Neural cell (in vitro differentiated cells): ENCODE measurements at regions not wholly inside any gene's neighbourhood (a gene's known extent, or its start where the extent isn't known, plus 50 kb on each side); places are given as distances from the start of the nearest gene placed in this dataset.

Experiments
- H2AFZ ChIP-seq: fragments of 200-600, 300-800 bp; sonication (generic), shearing (Covaris generic); 2 replicates; pipeline ENCODE4 v1.6.0; 2014; ENCODE audit warnings: low read depth, mild to moderate bottlenecking, antibody characterized with exemption, low read length, moderate library complexity
- H3F3A ChIP-seq: fragments of 200-600 bp; shearing (Covaris generic); 2 replicates; pipeline ENCODE4 v1.6.1; 2016; ENCODE audit warnings: mild to moderate bottlenecking, moderate library complexity, mixed read lengths, antibody characterized with exemption, low read length; ENCODE audit not compliant: insufficient read depth, poor library complexity, severe bottlenecking
- H3K27ac ChIP-seq: fragments of 200-600, 300-800 bp; sonication (generic), shearing (Covaris generic); 2 replicates; pipeline ENCODE4 v1.5.1; 2014; ENCODE audit warnings: mild to moderate bottlenecking, low read length, moderate library complexity
- H3K27me3 ChIP-seq: fragments of 300-800, 200-600 bp; sonication (generic), shearing (Covaris generic); 2 replicates; pipeline ENCODE4 v1.6.0; 2014; ENCODE audit warnings: mild to moderate bottlenecking, low read depth, low read length, moderate library complexity; ENCODE audit not compliant: insufficient read depth
- H3K36me3 ChIP-seq: fragments of 300-800, 200-600 bp; sonication (generic), shearing (Covaris generic); 2 replicates; pipeline ENCODE4 v1.5.1; 2014; ENCODE audit warnings: mild to moderate bottlenecking, antibody characterized with exemption, low read length, moderate library complexity; ENCODE audit not compliant: insufficient read depth
- H3K4me2 ChIP-seq: fragments of 300-800, 200-600 bp; sonication (generic), shearing (Covaris generic); 2 replicates; pipeline ENCODE4 v1.6.0; 2014; ENCODE audit warnings: mild to moderate bottlenecking, low read length
- H3K4me3 ChIP-seq: fragments of 300-800, 200-600 bp; sonication (generic), shearing (Covaris generic); 2 replicates; pipeline ENCODE4 v1.5.1; 2014; ENCODE audit warnings: mild to moderate bottlenecking, low read length, moderate library complexity
- H3K79me2 ChIP-seq: fragments of 200-600 bp; shearing (Covaris generic); replicated peaks from 2 replicates; pipeline ENCODE4 v1.6.0; 2014; ENCODE audit warnings: mild to moderate bottlenecking, low read length, moderate library complexity; ENCODE audit not compliant: insufficient read depth
- H3K9ac ChIP-seq: fragments of 300-800, 200-600 bp; sonication (generic), shearing (Covaris generic); 2 replicates; pipeline ENCODE4 v1.6.1; 2016; ENCODE audit warnings: mild to moderate bottlenecking, low read length, mixed read lengths
- H3K9me2 ChIP-seq: fragments of 200-600 bp; shearing (Covaris generic); 2 replicates; pipeline ENCODE4 v1.6.1; 2016; ENCODE audit warnings: mild to moderate bottlenecking, low read length, mixed read lengths; ENCODE audit not compliant: insufficient read depth
- H3K9me3 ChIP-seq: fragments of 200-600, 300-800 bp; sonication (generic), shearing (Covaris generic); 2 replicates; pipeline ENCODE4 v1.6.1; 2016; ENCODE audit warnings: mild to moderate bottlenecking, mixed run types, low read length, moderate library complexity, mixed read lengths
- H4K20me1 ChIP-seq: fragments of 200-600 bp; shearing (Covaris generic); 2 replicates; pipeline ENCODE4 v1.6.1; 2016; ENCODE audit warnings: mild to moderate bottlenecking, mixed run types; ENCODE audit not compliant: insufficient read depth
- CTCF ChIP-seq: fragments of 450-650 bp; IDR thresholded peaks from 2 replicates; pipeline ENCODE4 v1.5.1; 2014; ENCODE audit warnings: antibody characterized with exemption, mild to moderate bottlenecking, moderate library complexity; ENCODE audit not compliant: poor library complexity, severe bottlenecking
- EP300 ChIP-seq: fragments of 450-650 bp; conservative IDR thresholded peaks from 2 replicates; pipeline ENCODE4 v1.6.1; 2014; ENCODE audit warnings: antibody characterized with exemption, mild to moderate bottlenecking, moderate library complexity; ENCODE audit not compliant: poor library complexity, severe bottlenecking
- EZH2 ChIP-seq: fragments of 200-600, 300-800 bp; shearing (Covaris generic), sonication (generic); IDR thresholded peaks from 2 replicates; pipeline ENCODE4 v1.6.1; 2014; ENCODE audit warnings: antibody characterized with exemption, low read length, borderline replicate concordance, mild to moderate bottlenecking; ENCODE audit not compliant: insufficient read depth, poor library complexity, severe bottlenecking
- MXI1 ChIP-seq: fragments of 450-650 bp; conservative IDR thresholded peaks from 2 replicates; pipeline ENCODE4 v1.6.1; 2014; ENCODE audit warnings: antibody characterized with exemption, mild to moderate bottlenecking; ENCODE audit not compliant: poor library complexity, severe bottlenecking
- POLR2AphosphoS5 ChIP-seq: IDR thresholded peaks from 2 replicates; pipeline ENCODE4 v1.6.1; 2012
- RAD21 ChIP-seq: fragments of 450-650 bp; conservative IDR thresholded peaks from 2 replicates; pipeline ENCODE4 v1.6.1; 2014; ENCODE audit warnings: antibody characterized with exemption, mild to moderate bottlenecking, moderate library complexity
- REST ChIP-seq: IDR thresholded peaks from 2 replicates; pipeline ENCODE4 v1.6.1; 2012; ENCODE audit warnings: borderline replicate concordance
- SMC3 ChIP-seq: fragments of 450-650 bp; conservative IDR thresholded peaks from 2 replicates; pipeline ENCODE4 v1.6.1; 2014; ENCODE audit warnings: antibody characterized with exemption, mild to moderate bottlenecking, moderate library complexity; ENCODE audit not compliant: poor library complexity
- TAF1 ChIP-seq: IDR thresholded peaks from 2 replicates; pipeline ENCODE4 v1.6.1; 2012; ENCODE audit warnings: low read depth

GRCh38 chr5:40396317-40396716 lies 283.4 kb upstream of the PTGER4 start:
- H2AFZ ChIP-seq = no peak overlapping the region
- H3F3A ChIP-seq = no peaks in the 10 kb centered on the region
- TF ChIP-seq SMC3 (no peak), POLR2AphosphoS5 (no peak), RAD21 (no peak), CTCF (no peak), REST (no peak), MXI1 (no peak)
- no peaks in the 10 kb centered on the region for H3K9me3 ChIP-seq
- H3K9ac ChIP-seq = no peak overlapping the region
- no peaks in the 10 kb centered on the region for H3K79me2 ChIP-seq
- H3K9me2 ChIP-seq = no peaks in the 10 kb centered on the region
- no peak overlapping the region for H3K4me3 ChIP-seq
- H3K27me3 ChIP-seq = no peaks in the 10 kb centered on the region
- no peak overlapping the region for H3K27ac ChIP-seq
- no peaks in the 10 kb centered on the region for H4K20me1 ChIP-seq
- no peaks in the 10 kb centered on the region for H3K36me3 ChIP-seq
- no peak overlapping the region for H3K4me2 ChIP-seq

GRCh38 chr5:40395251-40395650 lies 284.5 kb upstream of the PTGER4 start:
- no peaks in the 10 kb centered on the region for H3K36me3 ChIP-seq
- H3K9me2 ChIP-seq = no peaks in the 10 kb centered on the region
- no peaks in the 10 kb centered on the region for H3K27me3 ChIP-seq
- peak overlapping the region; percentile 59 for H3K27ac ChIP-seq
- H3K4me2 ChIP-seq = peak overlapping the region; percentile 1
- H4K20me1 ChIP-seq = no peaks in the 10 kb centered on the region
- H2AFZ ChIP-seq = no peak overlapping the region
- no peaks in the 10 kb centered on the region for H3K9me3 ChIP-seq
- no peaks in the 10 kb centered on the region for H3F3A ChIP-seq
- peak overlapping the region; percentile 14 for H3K9ac ChIP-seq
- no peak overlapping the region for H3K4me3 ChIP-seq
- no peaks in the 10 kb centered on the region for H3K79me2 ChIP-seq
- TF ChIP-seq EZH2 (no peak), SMC3 (no peak), EP300 (no peak), TAF1 (no peak), POLR2AphosphoS5 (no peak), RAD21 (no peak), REST (no peak), MXI1 (no peak), CTCF (no peak)
